Muscle of leg (tissue), 3 donors: ENCODE measurements at regions not wholly inside any gene's neighbourhood (a gene's known extent, or its start where the extent isn't known, plus 50 kb on each side); places are given as distances from the start of the nearest gene placed in this dataset.
"Not testable (repeated sequence)": the region's sequence is repeated elsewhere in the genome, so short reads cannot be mapped to it uniquely, and the experiment has no call there.

Experiments used
- DNase-seq: peaks from one replicate; pipeline ENCODE4 v3.0.0; 2013
- H3K27ac ChIP-seq: one replicate; pipeline ENCODE4 v1.5.1; 2013; ENCODE audit warnings: mild to moderate bottlenecking, low read length, control low read depth
- H3K27me3 ChIP-seq: one replicate; pipeline ENCODE4 v1.6.1; 2013; ENCODE audit warnings: low read length; ENCODE audit not compliant: control insufficient read depth, insufficient read depth
- H3K36me3 ChIP-seq: one replicate; pipeline ENCODE4 v1.6.1; 2013; ENCODE audit warnings: low read length; ENCODE audit not compliant: control insufficient read depth, insufficient read depth
- H3K4me1 ChIP-seq: one replicate; pipeline ENCODE4 v1.6.1; 2013; ENCODE audit warnings: low read length; ENCODE audit not compliant: control insufficient read depth, insufficient read depth
- H3K4me3 ChIP-seq: one replicate; pipeline ENCODE4 v1.5.1; 2013; ENCODE audit warnings: low read length, control low read depth
- H3K9me3 ChIP-seq: replicated peaks from 2 replicates; pipeline ENCODE4 v1.6.1; 2013; ENCODE audit warnings: low read depth, low read length; ENCODE audit not compliant: control insufficient read depth
- WGBS: methylation state at CpG from one replicate; pipeline ENCODE4 v1.1.5; 2013; ENCODE audit warnings: missing lambda C conversion rate; ENCODE audit not compliant: insufficient coverage; 5-methylcytosine and 5-hydroxymethylcytosine counted together

GRCh38 chr21:10345178-10345612 lies 176.2 kb upstream of the TPTE start:
- peaks cover 48% of the 10 kb centered on the region for H3K9me3 ChIP-seq
- DNase-seq, H3K36me3 ChIP-seq, H3K4me3 ChIP-seq, H3K27me3 ChIP-seq, H3K27ac ChIP-seq, H3K4me1 ChIP-seq: not testable (repeated sequence)
- WGBS = no CpG with 5 or more reads among the region's 3 CpGs

GRCh38 chr21:10346249-10346648 lies 175.1 kb upstream of the TPTE start:
- H3K9me3 ChIP-seq = peaks cover 50% of the 10 kb centered on the region
- DNase-seq, H3K36me3 ChIP-seq, H3K4me1 ChIP-seq, H3K27me3 ChIP-seq, H3K4me3 ChIP-seq, H3K27ac ChIP-seq: not testable (repeated sequence)
- WGBS = no CpG with 5 or more reads among the region's 5 CpGs

- not testable (repeated sequence) for H3K27me3 ChIP-seq, DNase-seq, H3K4me3 ChIP-seq, H3K4me1 ChIP-seq, H3K36me3 ChIP-seq, H3K27ac ChIP-seq
- WGBS = 77% methylated on average over 3 of the region's 3 CpGs
- H3K9me3 ChIP-seq = peaks cover 48% of the 10 kb centered on the region
Observed at GRCh38 chr21:10346933-10347615, 174.3 kb upstream of the TPTE start.

- peaks cover 47% of the 10 kb centered on the region for H3K9me3 ChIP-seq
- WGBS = 77% methylated on average over 7 of the region's 7 CpGs
- not testable (repeated sequence) for H3K4me1 ChIP-seq, H3K27ac ChIP-seq, H3K36me3 ChIP-seq, DNase-seq, H3K4me3 ChIP-seq, H3K27me3 ChIP-seq
Observed at GRCh38 chr21:10347675-10348074, 173.7 kb upstream of the TPTE start.

GRCh38 chr21:10348150-10348549 lies 173.2 kb upstream of the TPTE start:
- not testable (repeated sequence) for H3K4me3 ChIP-seq, H3K27me3 ChIP-seq, DNase-seq, H3K27ac ChIP-seq, H3K4me1 ChIP-seq, H3K36me3 ChIP-seq
- peaks cover 48% of the 10 kb centered on the region for H3K9me3 ChIP-seq
- no CpG with 5 or more reads among the region's 3 CpGs for WGBS

GRCh38 chr21:10354851-10355578 lies 166.4 kb upstream of the TPTE start:
- not testable (repeated sequence) for H3K27ac ChIP-seq, H3K4me1 ChIP-seq, H3K4me3 ChIP-seq, DNase-seq, H3K36me3 ChIP-seq, H3K27me3 ChIP-seq
- WGBS = 44% methylated on average over 4 of the region's 5 CpGs
- H3K9me3 ChIP-seq = peaks cover 34% of the 10 kb centered on the region

GRCh38 chr21:10359120-10359519 lies 162.3 kb upstream of the TPTE start:
- DNase-seq = not testable (repeated sequence)
- 100% methylated on average over 1 of the region's 2 CpGs for WGBS
- peaks cover 50% of the 10 kb centered on the region for H3K9me3 ChIP-seq

GRCh38 chr21:10359911-10360310 lies 161.5 kb upstream of the TPTE start:
- peaks cover 48% of the 10 kb centered on the region for H3K9me3 ChIP-seq

More at GRCh38 chr21:10359120-10359519, 162.3 kb upstream of the TPTE start:
- H3K36me3 ChIP-seq, H3K4me3 ChIP-seq, H3K4me1 ChIP-seq, H3K27me3 ChIP-seq, H3K27ac ChIP-seq: not testable (repeated sequence)

GRCh38 chr21:10361214-10361736 lies 160.1 kb upstream of the TPTE start:
- peaks cover 40% of the 10 kb centered on the region for H3K9me3 ChIP-seq
- WGBS = no CpG with 5 or more reads among the region's 3 CpGs
- H3K27ac ChIP-seq, H3K36me3 ChIP-seq, H3K4me3 ChIP-seq, H3K27me3 ChIP-seq, DNase-seq, H3K4me1 ChIP-seq: not testable (repeated sequence)

More at GRCh38 chr21:10359911-10360310, 161.5 kb upstream of the TPTE start:
- not testable (repeated sequence) for H3K4me1 ChIP-seq, H3K27ac ChIP-seq, H3K27me3 ChIP-seq, DNase-seq, H3K36me3 ChIP-seq, H3K4me3 ChIP-seq
- 71% methylated on average over 1 of the region's 4 CpGs for WGBS

- not testable (repeated sequence) for H3K4me1 ChIP-seq, H3K36me3 ChIP-seq, DNase-seq, H3K4me3 ChIP-seq, H3K27ac ChIP-seq, H3K27me3 ChIP-seq
- 71% methylated on average over 7 of the region's 9 CpGs for WGBS
- H3K9me3 ChIP-seq = peaks cover 36% of the 10 kb centered on the region
Observed at GRCh38 chr21:10362816-10363215, 158.6 kb upstream of the TPTE start.
